ENCODE measurements at regions not wholly inside any gene's neighbourhood (a gene's known extent, or its start where the extent isn't known, plus 50 kb on each side); places are given as distances from the start of the nearest gene placed in this dataset.

DNA sequence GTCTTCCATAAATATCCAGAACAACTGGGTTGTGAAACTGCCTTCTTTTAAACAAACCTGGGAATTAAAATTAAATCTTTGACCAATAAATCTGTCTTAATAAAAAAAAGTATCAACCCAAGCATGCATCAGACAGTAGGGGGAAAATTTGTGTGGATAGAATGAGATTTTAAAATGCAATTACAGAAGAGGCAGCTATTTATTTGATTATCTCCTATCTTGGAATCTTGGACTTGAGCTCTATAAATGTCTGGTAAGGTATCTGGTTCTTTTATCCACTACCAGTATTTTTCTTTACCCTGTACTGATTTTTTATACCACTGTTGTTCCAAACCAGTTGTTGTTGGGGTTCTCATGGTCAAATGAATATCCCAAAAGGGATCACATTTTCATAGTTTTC is 157.6 kb upstream of the VEPH1 start:
- Histone ChIP-seq H3K18ac (ENCODE audit: extremely low read depth, low read length) (no peak overlapping the region), H3K9ac (replicated peaks in 1 of 4; ENCODE audit: extremely low read depth in 1 of 4, low read depth in 3 of 4, low read length in 3 of 4) (no peak overlapping the region), H3K4me1 (replicated peaks in 1 of 4; ENCODE audit: control insufficient read depth in 3 of 4, insufficient read depth in 4 of 4, low read length in 3 of 4) (no peaks in the 10 kb centered on the region), H2BK120ac (replicated peaks; ENCODE audit: low read depth, low read length) (no peak overlapping the region), H3K79me1 (ENCODE audit: low read depth, low read length) (no peaks in the 10 kb centered on the region), H2AK5ac (ENCODE audit: low read depth, low read length) (no peak overlapping the region), H4K91ac (replicated peaks; ENCODE audit: insufficient read length, low read length) (no peak overlapping the region), H3K23ac (ENCODE audit: insufficient read length) (no peak overlapping the region), H3K4ac (replicated peaks; ENCODE audit: insufficient read length, low read depth, low read length) (no peak overlapping the region), H3K14ac (ENCODE audit: insufficient read length) (no peak overlapping the region), H3K4me3 (ENCODE audit: extremely low read depth in 1 of 4, insufficient read depth in 2 of 4, low read depth in 3 of 4, low read length in 4 of 4) (no peak overlapping the region), H2BK12ac (ENCODE audit: low read depth, low read length) (no peak overlapping the region), H3K27ac (ENCODE audit: low read depth, low read length) (no peak overlapping the region), H4K8ac (ENCODE audit: extremely low read depth, insufficient read depth, low read length) (no peak overlapping the region), H2BK15ac (ENCODE audit: low read length) (no peak overlapping the region), H2AFZ (ENCODE audit: low read length) (no peak overlapping the region), H3K36me3 (ENCODE audit: control insufficient read depth in 2 of 4, insufficient read depth in 4 of 4, low read length in 3 of 4) (no peaks in the 10 kb centered on the region), H3K4me2 (ENCODE audit: insufficient read depth in 1 of 2, low read depth in 2 of 2, low read length in 2 of 2) (no peak overlapping the region), H4K20me1 (replicated peaks in 1 of 2; ENCODE audit: control insufficient read depth in 1 of 2, insufficient read depth in 2 of 2, low read length in 2 of 2) (no peaks in the 10 kb centered on the region), H2BK5ac (ENCODE audit: low read depth, low read length) (no peak overlapping the region), H3K23me2 (ENCODE audit: low read depth, low read length) (no peaks in the 10 kb centered on the region), H2BK20ac (ENCODE audit: low read length) (no peak overlapping the region), H4K5ac (ENCODE audit: insufficient read length, low read depth, low read length) (no peak overlapping the region), H3K27me3 (replicated peaks in 1 of 4; ENCODE audit: control insufficient read depth in 3 of 4, extremely low read depth in 1 of 4, insufficient read depth in 3 of 4, low read length in 3 of 4) (no peaks in the 10 kb centered on the region), H3K79me2 (ENCODE audit: control insufficient read depth in 1 of 2, insufficient read depth in 2 of 2, low read length in 2 of 2) (no peaks in the 10 kb centered on the region), H3K56ac (replicated peaks; ENCODE audit: insufficient read length, low read depth, low read length) (no peak overlapping the region), H3K9me3 (ENCODE audit: insufficient read depth in 2 of 2, low read depth in 1 of 2, low read length in 1 of 2) (no peaks in the 10 kb centered on the region)
- DNase-seq (ENCODE audit: low read depth in 1 of 2, low spot score in 2 of 2) (no peak), FAIRE-seq (no peak)
- ChIA-PET POLR2A (ENCODE audit: partially characterized antibody) (no interaction called here), CTCF (ENCODE audit: partially characterized antibody) (no interaction called here)
- TF ChIP-seq CHD7 (IDR thresholded peaks at IDR 0.05; ENCODE audit: insufficient replicate concordance, low read length): no peak
- no peak for TF ChIP-seq SP1 (IDR thresholded peaks at IDR 0.05; ENCODE audit: low read depth, low read length)
